ENCODE measurements at regions not wholly inside any gene's neighbourhood (a gene's known extent, or its start where the extent isn't known, plus 50 kb on each side); places are given as distances from the start of the nearest gene placed in this dataset.

GRCh38 chr9:129252937-129253802 is 75.1 kb upstream of the IER5L start:
- TF ChIP-seq POLR2AphosphoS5 (IDR thresholded peaks at IDR 0.05) (no peak), CTCF (IDR thresholded peaks at IDR 0.05) (no peak), POLR2A (IDR thresholded peaks at IDR 0.05) (no peak)
